GM12892 (cell line): ENCODE measurements at regions not wholly inside any gene's neighbourhood (a gene's known extent, or its start where the extent isn't known, plus 50 kb on each side); places are given as distances from the start of the nearest gene placed in this dataset.

Source experiments
- POLR2A ChIP-seq: IDR thresholded peaks from 2 replicates; pipeline ENCODE4 v1.6.1; 2011; ENCODE audit warnings: low read depth, low read length, control low read depth
- POLR2AphosphoS5 ChIP-seq: IDR thresholded peaks from 2 replicates; pipeline ENCODE4 v1.6.1; 2011; ENCODE audit warnings: low read depth, low read length, control low read depth
- TAF1 ChIP-seq: IDR thresholded peaks from 2 replicates; pipeline ENCODE4 v1.6.1; 2011; ENCODE audit warnings: low read depth, mild to moderate bottlenecking, control low read depth, low read length, borderline replicate concordance

- TF ChIP-seq POLR2A (no peak), POLR2AphosphoS5 (no peak), TAF1 (no peak)
These were observed 84.6 kb downstream of the BUD13 start for GRCh38 chr11:116688202-116688540.
